HG03354 (cell line): ENCODE measurements at regions not wholly inside any gene's neighbourhood (a gene's known extent, or its start where the extent isn't known, plus 50 kb on each side); places are given as distances from the start of the nearest gene placed in this dataset.
"Not testable (repeated sequence)": the region's sequence is repeated elsewhere in the genome, so short reads cannot be mapped to it uniquely, and the experiment has no call there.

Experiments
- ATAC-seq: cut with Tn5 transposase; IDR thresholded peaks from one replicate; pipeline ENCODE4 v1.9.1; 2021; ENCODE audit warnings: mild to moderate bottlenecking; ENCODE audit not compliant: unreplicated experiment, poor library complexity, severe bottlenecking

DNA sequence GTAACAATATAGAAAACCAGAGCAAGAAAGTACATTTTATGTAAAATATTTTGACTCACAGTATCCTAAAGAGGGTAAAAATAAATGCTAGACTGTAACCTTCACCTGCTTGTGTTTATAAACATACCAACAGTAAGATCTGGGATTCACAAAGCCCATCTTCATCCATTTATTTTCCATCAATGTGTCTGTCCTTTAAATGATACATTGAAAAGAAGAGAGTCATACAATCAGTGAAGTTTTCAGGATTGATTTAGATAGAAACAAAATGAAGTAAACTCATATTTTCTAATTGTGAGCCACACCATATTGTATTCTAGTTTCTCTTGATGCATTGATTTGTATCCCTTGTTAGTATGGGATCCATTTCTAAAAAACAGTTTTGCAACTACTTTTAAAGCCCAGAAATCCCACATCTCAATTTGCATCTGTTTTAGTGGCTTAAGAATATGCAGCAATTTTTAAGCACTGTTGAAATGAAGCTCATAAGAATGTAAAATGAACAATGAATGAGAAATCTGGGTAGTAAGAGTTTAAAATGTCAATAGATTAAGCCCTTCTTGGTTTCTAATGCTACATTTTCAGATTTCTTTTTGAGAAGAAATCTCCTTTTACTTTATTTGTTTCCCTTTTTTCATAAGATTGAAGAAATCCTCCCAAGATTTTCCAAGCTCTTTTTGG is 548.1 kb upstream of the ADGRL2 start:
- no peak for ATAC-seq

GRCh38 chr1:81250825-81251224 is 549.9 kb upstream of the ADGRL2 start:
- not testable (repeated sequence) for ATAC-seq

- ATAC-seq, result not testable (repeated sequence)
Observed at GRCh38 chr1:81245084-81245715, 555.5 kb upstream of the ADGRL2 start.

DNA sequence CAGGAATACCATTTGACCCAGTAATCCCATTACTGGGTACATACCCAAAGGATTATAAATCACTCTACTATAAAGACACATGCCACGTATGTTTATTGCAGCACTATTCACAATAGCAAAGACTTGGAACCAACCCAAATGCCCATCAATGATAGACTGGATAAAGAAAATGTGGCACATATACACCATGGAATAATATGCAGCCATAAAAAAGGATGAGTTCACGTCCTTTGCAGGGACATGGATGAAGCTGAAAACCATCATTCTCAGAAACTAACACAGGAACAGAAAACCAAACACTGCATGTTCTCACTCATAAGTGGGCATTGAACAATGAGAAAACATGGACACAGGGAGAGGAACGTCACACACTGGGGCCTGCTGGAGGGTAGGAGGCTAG is 556.1 kb upstream of the ADGRL2 start:
- ATAC-seq, result not testable (repeated sequence)

- no peak for ATAC-seq
Observed at GRCh38 chr1:81242103-81242502, 558.6 kb upstream of the ADGRL2 start.

GRCh38 chr1:81238129-81238528 is 562.6 kb upstream of the ADGRL2 start:
- no peak for ATAC-seq

- ATAC-seq, result no peak
Observed at GRCh38 chr1:81237473-81238089, 563.2 kb upstream of the ADGRL2 start.

- no peak for ATAC-seq
Observed at GRCh38 chr1:81234237-81234636, 566.5 kb upstream of the ADGRL2 start.

DNA sequence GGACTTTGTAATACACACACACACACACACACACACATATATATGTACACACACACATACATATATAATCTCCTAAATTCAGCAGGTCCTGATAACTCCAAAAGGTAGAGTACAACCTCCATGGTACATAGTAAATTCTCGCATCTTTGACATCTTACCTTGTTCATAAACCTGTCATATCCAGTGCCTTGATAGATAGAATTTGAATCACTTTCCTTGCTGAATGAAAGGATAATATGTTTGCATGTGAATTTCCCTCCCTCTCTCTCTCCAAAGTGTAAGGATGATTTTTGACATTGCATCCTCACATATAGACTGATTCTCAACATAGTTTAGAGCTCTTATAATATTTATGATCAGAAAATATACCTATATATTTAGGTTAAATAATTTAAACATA is 567.1 kb upstream of the ADGRL2 start:
- ATAC-seq, result no peak

GRCh38 chr1:81232420-81232819 is 568.3 kb upstream of the ADGRL2 start:
- no peak for ATAC-seq

DNA sequence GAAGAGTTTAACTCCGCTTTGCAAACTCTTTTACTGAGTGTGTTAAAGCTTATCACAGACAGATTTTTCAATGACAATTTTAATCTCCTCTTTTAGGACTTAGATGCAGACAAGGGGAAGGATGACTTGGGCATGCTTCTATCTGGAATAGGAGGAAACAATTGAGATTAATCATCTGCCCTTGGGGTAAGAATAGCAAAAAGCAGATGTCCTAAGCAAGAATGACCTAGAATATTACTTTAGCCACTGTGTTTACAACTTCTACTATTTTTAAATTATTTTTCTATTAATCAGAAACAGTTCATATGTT is 569.0 kb upstream of the ADGRL2 start:
- ATAC-seq, result no peak

DNA sequence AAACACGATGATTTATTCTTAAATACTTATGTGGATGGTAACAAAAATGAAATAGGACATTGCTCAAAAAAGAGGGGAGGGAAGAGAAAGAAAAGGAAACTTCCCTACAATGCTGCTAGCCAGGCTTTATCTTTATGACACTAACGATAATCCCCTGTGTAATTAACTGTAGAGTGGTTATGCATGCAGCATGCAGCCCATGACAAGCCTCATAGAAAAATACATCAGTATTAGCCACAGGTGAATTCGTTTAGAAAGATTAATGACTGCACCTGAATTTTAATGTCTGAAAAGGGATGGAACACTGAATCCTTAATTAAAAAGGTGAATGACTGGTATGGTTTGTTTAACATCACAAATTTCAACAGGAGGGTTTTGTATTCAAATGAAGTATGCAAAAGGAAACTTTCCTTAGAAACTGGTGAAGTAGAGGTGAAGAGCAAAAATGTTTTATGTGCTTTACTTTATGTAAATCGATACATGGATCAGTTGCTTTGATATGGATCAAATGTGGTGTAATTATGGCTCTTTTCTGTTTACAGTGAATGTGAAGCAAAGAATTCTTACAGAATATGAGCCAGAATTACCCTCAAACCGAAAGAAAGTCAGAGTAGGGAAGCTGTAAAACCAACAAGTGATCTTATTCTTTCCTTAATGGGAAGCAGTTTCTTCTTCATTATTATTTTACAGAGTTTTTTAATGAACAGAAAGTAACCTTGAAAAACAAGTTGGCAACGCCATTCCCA is 569.6 kb upstream of the ADGRL2 start:
- no peak for ATAC-seq

DNA sequence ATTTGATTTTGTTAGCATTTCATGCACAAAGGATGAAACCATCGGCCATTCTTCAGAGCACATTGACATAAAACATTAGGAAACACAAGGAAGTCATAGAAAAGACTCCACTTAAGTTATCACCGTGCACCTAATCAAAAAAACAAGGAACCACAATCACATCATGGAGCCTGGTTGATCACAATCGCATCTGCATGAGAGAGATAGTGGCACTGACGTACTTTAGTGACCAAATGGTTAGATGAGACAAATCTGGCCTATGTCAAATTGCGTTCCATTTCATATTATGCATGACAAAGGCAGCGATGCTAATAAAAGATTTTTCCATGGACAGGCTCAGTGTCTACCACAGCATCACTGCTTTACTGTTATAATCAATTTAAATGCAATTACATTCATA is 571.8 kb upstream of the ADGRL2 start:
- ATAC-seq, result no peak

DNA sequence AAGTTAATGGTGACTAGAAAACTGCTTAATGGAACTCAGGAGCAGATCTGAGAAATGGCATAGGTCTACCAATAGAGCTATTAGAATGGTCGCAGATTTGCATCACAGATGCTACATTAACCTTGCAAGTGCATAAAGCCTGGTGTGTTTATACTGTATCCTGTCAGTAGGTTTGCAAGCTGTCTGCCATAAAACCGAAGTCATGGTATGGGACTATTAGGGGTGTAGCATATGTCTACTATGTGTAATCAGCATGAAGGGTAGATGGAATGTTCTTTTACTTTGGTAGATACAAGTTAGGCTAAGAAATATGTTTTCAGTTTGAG is 574.2 kb upstream of the ADGRL2 start:
- ATAC-seq, result no peak

- ATAC-seq, result no peak
Observed at GRCh38 chr1:81225789-81226602, 574.7 kb upstream of the ADGRL2 start.

DNA sequence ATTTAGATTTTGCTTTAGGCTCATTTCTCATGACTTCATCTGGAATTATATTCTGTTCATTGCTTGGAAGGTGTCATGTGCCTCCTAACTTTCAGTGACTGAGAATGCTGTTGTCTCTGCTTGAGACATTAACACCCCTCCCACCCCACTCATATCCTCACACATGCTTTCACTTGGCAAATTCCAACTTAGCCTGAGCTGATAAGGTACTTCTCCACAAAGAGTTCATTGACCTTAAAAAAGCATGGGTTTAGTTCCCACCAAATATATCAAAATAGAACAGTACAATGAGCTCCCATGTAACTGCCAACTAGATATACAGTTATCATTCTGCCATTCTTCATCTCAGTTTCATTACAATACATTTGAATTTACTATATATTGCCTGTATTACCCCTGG is 576.5 kb upstream of the ADGRL2 start:
- no peak for ATAC-seq

- no peak for ATAC-seq
Observed at GRCh38 chr1:81221564-81221963, 579.2 kb upstream of the ADGRL2 start.

- ATAC-seq, result no peak
Observed at GRCh38 chr1:81220614-81221071, 580.1 kb upstream of the ADGRL2 start.

- no peak for ATAC-seq
Observed at GRCh38 chr1:81217058-81217457, 583.7 kb upstream of the ADGRL2 start.

DNA sequence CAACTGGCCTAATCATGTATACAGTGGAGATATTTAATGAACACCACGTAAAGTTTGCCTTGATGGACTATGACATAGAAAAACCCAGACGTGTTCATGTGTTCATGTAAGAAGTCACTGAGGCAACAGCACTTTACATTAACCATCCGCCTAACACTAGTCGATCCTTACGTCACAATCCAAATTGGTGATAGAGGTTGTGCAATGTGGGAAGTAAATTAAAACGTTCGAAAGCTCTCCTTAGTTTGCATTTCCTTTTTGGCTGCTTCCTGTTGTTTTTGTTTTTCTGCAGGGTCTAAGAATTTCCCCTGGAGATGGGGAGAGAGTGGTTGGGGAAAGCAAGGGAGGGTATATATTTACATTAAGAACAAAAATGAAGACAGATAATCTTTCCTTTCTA is 587.5 kb upstream of the ADGRL2 start:
- no peak for ATAC-seq
